ENCODE measurements at regions not wholly inside any gene's neighbourhood (a gene's known extent, or its start where the extent isn't known, plus 50 kb on each side); places are given as distances from the start of the nearest gene placed in this dataset.
"Not testable (repeated sequence)": the region's sequence is repeated elsewhere in the genome, so short reads cannot be mapped to it uniquely, and the experiment has no call there.

GRCh38 chr1:161454865-161455707 lies 50.2 kb upstream of the FCGR2A start:
- not testable (repeated sequence) for H3K4me1 Mint-ChIP-seq (ENCODE audit: low read depth); H3K27me3 Mint-ChIP-seq; H3K27ac Mint-ChIP-seq; H3K9me3 Mint-ChIP-seq (ENCODE audit: low read depth); H3K4me3 Mint-ChIP-seq (ENCODE audit: low read depth); H3K36me3 Mint-ChIP-seq (ENCODE audit: insufficient read depth); DNase-seq (ENCODE audit: low spot score, unreplicated experiment)

- H3K27ac Mint-ChIP-seq; H3K27me3 Mint-ChIP-seq; H3K36me3 Mint-ChIP-seq (ENCODE audit: insufficient read depth); H3K4me3 Mint-ChIP-seq (ENCODE audit: low read depth); H3K9me3 Mint-ChIP-seq (ENCODE audit: low read depth); H3K4me1 Mint-ChIP-seq (ENCODE audit: low read depth): not testable (repeated sequence)
- peak; percentile 35 for DNase-seq (ENCODE audit: low spot score, unreplicated experiment)
Measured at GRCh38 chr1:161453950-161454864, 51.0 kb upstream of the FCGR2A start.

GRCh38 chr1:161451698-161452348 lies 53.4 kb upstream of the FCGR2A start:
- H3K4me3 Mint-ChIP-seq (ENCODE audit: low read depth); H3K27me3 Mint-ChIP-seq; H3K27ac Mint-ChIP-seq; H3K4me1 Mint-ChIP-seq (ENCODE audit: low read depth); H3K36me3 Mint-ChIP-seq (ENCODE audit: insufficient read depth); H3K9me3 Mint-ChIP-seq (ENCODE audit: low read depth); DNase-seq (ENCODE audit: low spot score, unreplicated experiment): not testable (repeated sequence)

- H3K4me3 Mint-ChIP-seq (ENCODE audit: low read depth); DNase-seq (ENCODE audit: low spot score, unreplicated experiment); H3K4me1 Mint-ChIP-seq (ENCODE audit: low read depth); H3K27ac Mint-ChIP-seq; H3K36me3 Mint-ChIP-seq (ENCODE audit: insufficient read depth); H3K27me3 Mint-ChIP-seq; H3K9me3 Mint-ChIP-seq (ENCODE audit: low read depth): not testable (repeated sequence)
Measured at GRCh38 chr1:161447760-161448332, 57.4 kb upstream of the FCGR2A start.

- H3K36me3 Mint-ChIP-seq (ENCODE audit: insufficient read depth); H3K27me3 Mint-ChIP-seq; DNase-seq (ENCODE audit: low spot score, unreplicated experiment); H3K9me3 Mint-ChIP-seq (ENCODE audit: low read depth); H3K4me3 Mint-ChIP-seq (ENCODE audit: low read depth); H3K27ac Mint-ChIP-seq; H3K4me1 Mint-ChIP-seq (ENCODE audit: low read depth): not testable (repeated sequence)
Measured at GRCh38 chr1:161447040-161447759, 58.1 kb upstream of the FCGR2A start.

GRCh38 chr1:161444725-161445124 lies 60.5 kb upstream of the FCGR2A start:
- not testable (repeated sequence) for H3K9me3 Mint-ChIP-seq (ENCODE audit: low read depth); H3K4me1 Mint-ChIP-seq (ENCODE audit: low read depth); H3K27ac Mint-ChIP-seq; H3K36me3 Mint-ChIP-seq (ENCODE audit: insufficient read depth); H3K4me3 Mint-ChIP-seq (ENCODE audit: low read depth)
- H3K27me3 Mint-ChIP-seq, result peaks cover 10% of the 10 kb centered on the region
- DNase-seq (ENCODE audit: low spot score, unreplicated experiment), result peak; percentile 40

GRCh38 chr1:161444255-161444654 lies 61.0 kb upstream of the FCGR2A start:
- peaks cover 15% of the 10 kb centered on the region for H3K27me3 Mint-ChIP-seq
- H3K27ac Mint-ChIP-seq; H3K9me3 Mint-ChIP-seq (ENCODE audit: low read depth); H3K4me3 Mint-ChIP-seq (ENCODE audit: low read depth); DNase-seq (ENCODE audit: low spot score, unreplicated experiment); H3K36me3 Mint-ChIP-seq (ENCODE audit: insufficient read depth); H3K4me1 Mint-ChIP-seq (ENCODE audit: low read depth): not testable (repeated sequence)

- peaks cover 52% of the 10 kb centered on the region for H3K27me3 Mint-ChIP-seq
- peak; percentile 58 for DNase-seq (ENCODE audit: low spot score, unreplicated experiment)
- H3K9me3 Mint-ChIP-seq (ENCODE audit: low read depth), result no peaks in the 10 kb centered on the region
- TF ChIP-seq CTCF (IDR thresholded peaks at IDR 0.05; ENCODE audit: unreplicated experiment), result peak; percentile 57
- peak overlapping the region; percentile 74 for H3K27ac Mint-ChIP-seq
- H3K4me3 Mint-ChIP-seq (ENCODE audit: low read depth), result peak overlapping the region; percentile 79
- peaks cover 1% of the 10 kb centered on the region for H3K4me1 Mint-ChIP-seq (ENCODE audit: low read depth)
- H3K36me3 Mint-ChIP-seq (ENCODE audit: insufficient read depth), result no peaks in the 10 kb centered on the region
Measured at GRCh38 chr1:161440312-161440894, 64.9 kb upstream of the FCGR2A start.
